ENCODE measurements at regions not wholly inside any gene's neighbourhood (a gene's known extent, or its start where the extent isn't known, plus 50 kb on each side); places are given as distances from the start of the nearest gene placed in this dataset.

DNA sequence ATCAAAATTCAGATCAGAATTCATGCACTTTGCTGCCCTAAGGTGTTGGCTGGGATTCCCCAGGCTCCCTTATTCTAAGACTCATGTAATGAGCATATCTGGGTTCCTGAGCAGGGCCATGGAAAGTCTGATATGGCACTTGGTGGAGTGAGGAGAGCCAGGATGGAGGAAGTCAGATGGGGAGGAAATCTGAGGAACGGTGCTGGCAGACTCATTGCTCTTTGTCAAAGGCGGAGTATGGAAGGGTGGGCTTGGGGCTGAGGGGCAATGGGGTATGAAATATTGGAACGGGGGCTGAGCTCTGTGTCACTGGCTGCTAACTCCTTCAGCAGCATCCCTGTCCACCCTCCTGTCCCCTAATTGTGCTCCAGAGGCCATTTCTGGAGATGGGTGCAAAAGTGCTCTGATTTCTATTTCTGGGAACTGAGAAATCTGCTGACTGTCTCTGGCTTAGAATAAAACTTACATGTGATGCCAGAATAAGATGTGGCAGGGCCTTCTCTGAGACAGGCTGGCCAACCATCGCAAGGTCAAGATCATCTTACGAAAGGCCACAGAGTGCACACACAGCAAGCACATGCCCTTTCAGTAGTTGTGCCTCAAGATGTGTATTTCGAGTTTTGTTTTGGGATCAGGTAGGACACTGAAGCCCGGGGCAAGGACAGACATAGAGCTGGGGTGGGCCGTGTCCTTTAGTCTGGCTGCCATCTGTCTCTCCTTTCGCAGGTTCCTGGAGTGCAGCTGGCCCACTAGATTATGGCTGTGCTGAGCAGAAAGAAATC is 480.0 kb upstream of the HS6ST1 start:
- 82 to 88% methylated on average over 7 to 9 of the region's 9 CpGs for WGBS, 2 donors
- no peaks in the 10 kb centered on the region for H3K9me3 ChIP-seq
- no peak overlapping the region for H3K4me3 ChIP-seq
- no peaks in the 10 kb centered on the region for H3K36me3 ChIP-seq (replicated peaks in 1 of 2; ENCODE audit: insufficient read depth in 1 of 2, low read depth in 2 of 2)
- H3K27ac ChIP-seq, result no peak overlapping the region
- DNase-seq (peak in 1 of 4 donors; percentile 3), ATAC-seq (no peak)
- H3K27me3 ChIP-seq, result no peaks in the 10 kb centered on the region
- no peaks in the 10 kb centered on the region for H3K4me1 ChIP-seq
- TF ChIP-seq, protein P1, sequence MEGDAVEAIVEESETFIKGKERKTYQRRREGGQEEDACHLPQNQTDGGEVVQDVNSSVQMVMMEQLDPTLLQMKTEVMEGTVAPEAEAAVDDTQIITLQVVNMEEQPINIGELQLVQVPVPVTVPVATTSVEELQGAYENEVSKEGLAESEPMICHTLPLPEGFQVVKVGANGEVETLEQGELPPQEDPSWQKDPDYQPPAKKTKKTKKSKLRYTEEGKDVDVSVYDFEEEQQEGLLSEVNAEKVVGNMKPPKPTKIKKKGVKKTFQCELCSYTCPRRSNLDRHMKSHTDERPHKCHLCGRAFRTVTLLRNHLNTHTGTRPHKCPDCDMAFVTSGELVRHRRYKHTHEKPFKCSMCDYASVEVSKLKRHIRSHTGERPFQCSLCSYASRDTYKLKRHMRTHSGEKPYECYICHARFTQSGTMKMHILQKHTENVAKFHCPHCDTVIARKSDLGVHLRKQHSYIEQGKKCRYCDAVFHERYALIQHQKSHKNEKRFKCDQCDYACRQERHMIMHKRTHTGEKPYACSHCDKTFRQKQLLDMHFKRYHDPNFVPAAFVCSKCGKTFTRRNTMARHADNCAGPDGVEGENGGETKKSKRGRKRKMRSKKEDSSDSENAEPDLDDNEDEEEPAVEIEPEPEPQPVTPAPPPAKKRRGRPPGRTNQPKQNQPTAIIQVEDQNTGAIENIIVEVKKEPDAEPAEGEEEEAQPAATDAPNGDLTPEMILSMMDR (IDR thresholded peaks at IDR 0.05), result no peak
- no peak for TF ChIP-seq POLR2A (IDR thresholded peaks at IDR 0.05)
- intact Hi-C loops (cut with DNase I), result no loop called here

DNA sequence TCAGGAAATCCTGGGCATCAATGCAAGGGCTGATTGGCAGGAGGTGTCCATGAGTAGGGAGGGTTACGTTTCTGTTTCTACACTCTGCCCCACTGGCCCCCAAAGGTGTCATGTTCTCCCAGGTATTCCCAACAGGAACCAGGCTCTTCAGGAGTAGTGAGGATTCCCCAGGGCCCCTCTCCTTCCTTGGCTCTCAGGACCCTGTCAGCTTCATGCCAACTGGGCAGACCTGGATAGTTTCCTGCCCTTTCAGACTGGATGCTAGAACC is 480.6 kb upstream of the HS6ST1 start:
- Histone ChIP-seq H3K27ac (no peak overlapping the region), H3K4me3 (no peak overlapping the region), H3K4me1 (no peaks in the 10 kb centered on the region), H3K9me3 (no peaks in the 10 kb centered on the region), H3K27me3 (no peaks in the 10 kb centered on the region), H3K36me3 (replicated peaks in 1 of 2; ENCODE audit: insufficient read depth in 1 of 2, low read depth in 2 of 2) (no peaks in the 10 kb centered on the region)
- no peak for DNase-seq
- TF ChIP-seq, protein P1 (IDR thresholded peaks at IDR 0.05), result no peak
- no peak for TF ChIP-seq POLR2A (IDR thresholded peaks at IDR 0.05)
- intact Hi-C loops (cut with DNase I), result no loop called here
- ATAC-seq, result no peak
- 69 to 100% methylated on average over 1 of the region's 1 CpG for WGBS, 2 donors

DNA sequence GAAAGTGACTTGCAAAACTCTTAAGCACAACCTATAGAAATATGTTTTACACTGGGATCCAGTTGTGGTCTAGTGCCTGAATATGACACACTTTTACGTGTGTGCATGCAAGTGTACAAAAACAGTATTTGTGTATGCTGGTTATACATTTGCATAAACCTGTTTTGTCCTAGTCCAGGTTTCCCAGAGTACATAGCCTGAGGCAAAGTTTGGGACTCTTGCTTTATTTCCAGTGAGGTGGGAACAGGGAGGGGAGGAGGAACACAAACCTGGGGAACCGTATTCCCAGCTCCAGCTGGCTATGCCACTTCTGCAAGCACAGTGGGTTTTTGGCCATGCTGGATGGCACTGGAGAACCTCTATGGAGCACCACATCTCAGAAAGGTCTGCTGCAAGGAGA is 481.1 kb upstream of the HS6ST1 start:
- Histone ChIP-seq H3K27me3 (no peaks in the 10 kb centered on the region), H3K27ac (no peak overlapping the region), H3K4me1 (no peaks in the 10 kb centered on the region), H3K9me3 (no peaks in the 10 kb centered on the region), H3K36me3 (replicated peaks in 1 of 2; ENCODE audit: insufficient read depth in 1 of 2, low read depth in 2 of 2) (no peaks in the 10 kb centered on the region), H3K4me3 (no peak overlapping the region)
- ATAC-seq, result no peak
- 81 to 93% methylated on average over 2 of the region's 2 CpGs for WGBS, 2 donors
- DNase-seq, result no peak
- intact Hi-C loops (cut with DNase I), result no loop called here
- no peak for TF ChIP-seq POLR2A (IDR thresholded peaks at IDR 0.05)
- TF ChIP-seq, protein P1 (IDR thresholded peaks at IDR 0.05), result no peak

DNA sequence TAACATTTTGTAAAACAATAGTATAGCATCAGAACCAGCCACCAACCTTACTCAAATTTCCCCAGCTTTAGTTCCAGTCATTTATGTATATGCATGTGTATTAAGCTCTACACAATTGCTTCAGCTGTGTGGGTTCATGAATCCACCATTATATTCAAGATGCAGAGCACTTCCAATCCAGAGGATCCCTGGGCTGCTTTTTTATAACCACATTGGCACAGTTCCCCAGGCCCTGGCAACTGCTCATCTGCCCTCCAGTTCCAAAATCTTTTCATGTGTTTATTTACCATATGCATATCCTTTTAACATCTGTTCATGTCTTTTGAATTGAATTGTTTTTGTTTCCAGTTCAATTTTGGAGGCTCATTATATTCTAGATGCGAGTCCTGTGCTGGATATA is 482.9 kb upstream of the HS6ST1 start:
- Histone ChIP-seq H3K4me3 (no peak overlapping the region), H3K27ac (no peak overlapping the region), H3K9me3 (no peaks in the 10 kb centered on the region), H3K36me3 (replicated peaks in 1 of 2; ENCODE audit: insufficient read depth in 1 of 2, low read depth in 2 of 2) (no peaks in the 10 kb centered on the region), H3K4me1 (no peaks in the 10 kb centered on the region), H3K27me3 (no peaks in the 10 kb centered on the region)
- no peak for DNase-seq
- TF ChIP-seq POLR2A (IDR thresholded peaks at IDR 0.05), result no peak
- TF ChIP-seq, protein P1 (IDR thresholded peaks at IDR 0.05), result no peak
- intact Hi-C loops (cut with DNase I), result no loop called here
- 70 to 87% methylated on average over 1 of the region's 1 CpG for WGBS, 2 donors
- ATAC-seq, result no peak

DNA sequence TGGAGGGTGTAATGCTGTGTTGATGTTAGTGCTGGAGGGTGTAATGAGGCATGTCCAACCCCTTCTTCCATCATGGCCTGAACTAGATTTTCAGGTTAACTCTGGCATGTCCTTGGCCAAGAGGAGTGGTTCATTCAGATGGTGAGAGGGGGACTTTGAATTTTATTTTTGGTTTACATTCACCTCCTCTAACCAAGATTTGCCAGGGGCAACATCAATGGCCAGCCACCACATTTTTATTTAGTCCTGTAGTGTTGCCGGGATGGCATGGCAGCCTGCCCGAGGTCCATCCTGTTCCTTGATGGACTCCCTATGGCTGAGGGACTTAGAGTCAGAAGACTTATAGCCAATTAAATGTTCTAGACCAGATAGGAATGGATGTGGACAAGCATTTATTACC is 484.6 kb upstream of the HS6ST1 start:
- DNase-seq, result no peak
- intact Hi-C loops (cut with DNase I), result no loop called here

More for the DNA sequence above, 484.6 kb upstream of the HS6ST1 start:
- Histone ChIP-seq H3K9me3 (no peaks in the 10 kb centered on the region), H3K36me3 (replicated peaks in 1 of 2; ENCODE audit: insufficient read depth in 1 of 2, low read depth in 2 of 2) (no peaks in the 10 kb centered on the region), H3K27me3 (no peaks in the 10 kb centered on the region), H3K4me1 (no peaks in the 10 kb centered on the region), H3K4me3 (no peak overlapping the region), H3K27ac (no peak overlapping the region)
- ATAC-seq, result no peak
- 89 to 92% methylated on average over 2 of the region's 2 CpGs for WGBS, 2 donors
- TF ChIP-seq, protein P1 (IDR thresholded peaks at IDR 0.05), result no peak
- no peak for TF ChIP-seq POLR2A (IDR thresholded peaks at IDR 0.05)
